DMS114 treated with DMSO at 0.1 percent for 48 hours (cell line): ENCODE measurements at regions not wholly inside any gene's neighbourhood (a gene's known extent, or its start where the extent isn't known, plus 50 kb on each side); places are given as distances from the start of the nearest gene placed in this dataset.

ENCODE experiments used
- DNase-seq: peaks from one replicate; lab custom pipeline; 2025; ENCODE audit not compliant: unreplicated experiment; lab: John Stamatoyannopoulos, UW

DNA sequence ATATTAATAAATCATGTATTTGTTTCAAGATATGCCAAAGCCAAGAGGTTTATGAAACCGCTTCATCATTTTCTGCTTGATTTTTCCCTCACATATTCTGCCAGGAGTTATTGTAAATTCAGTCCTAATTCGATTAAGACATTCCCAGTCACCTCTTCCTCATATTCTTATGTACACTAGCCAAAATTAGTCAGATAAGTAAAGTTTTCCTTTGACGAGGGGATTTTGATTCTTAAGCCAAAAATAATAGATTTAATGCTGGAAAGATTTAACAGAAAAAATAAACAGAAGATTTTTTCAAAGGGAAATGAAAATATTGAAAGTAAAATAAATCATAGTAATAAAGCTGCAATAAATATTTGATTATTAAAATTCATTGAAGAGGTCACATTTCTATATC lies 51.0 kb upstream of the VEGFC start:
- DNase-seq = no peak

DNA sequence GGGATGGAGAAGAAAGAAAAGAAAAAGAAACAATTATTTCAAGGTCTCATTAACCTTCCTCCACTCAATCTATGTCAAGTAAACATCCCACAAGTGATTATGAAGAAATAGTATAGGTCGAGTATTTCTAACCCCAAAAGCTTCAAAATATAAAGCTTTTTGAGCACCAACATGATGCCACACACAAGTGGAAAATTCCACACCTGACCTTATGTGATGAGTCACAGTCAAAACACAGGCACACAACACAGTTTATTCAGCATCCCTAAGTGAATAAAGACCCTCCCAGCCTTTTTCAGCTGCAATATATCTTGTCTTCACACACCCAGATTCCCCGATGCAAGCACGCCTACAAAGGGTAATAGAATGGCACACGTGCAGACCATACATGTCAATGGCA lies 51.7 kb upstream of the VEGFC start:
- DNase-seq = no peak

DNA sequence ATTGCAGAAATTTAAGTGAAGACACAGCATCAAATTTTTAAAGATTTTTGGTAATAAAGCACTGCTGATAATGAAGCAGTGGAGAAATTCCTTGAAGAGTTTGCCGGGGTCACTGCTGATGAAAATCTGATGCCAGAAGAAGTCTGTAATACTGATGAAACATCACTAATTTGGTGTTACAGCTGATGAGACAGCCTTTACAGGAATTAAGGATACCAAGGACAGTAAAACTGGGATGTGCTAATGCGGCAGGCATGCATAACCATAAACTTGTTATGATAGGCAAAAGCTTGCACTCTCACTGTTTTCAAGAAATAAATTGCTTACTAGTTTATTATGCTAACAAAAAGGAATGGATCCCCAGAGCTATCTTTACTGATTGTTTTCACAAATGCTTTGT lies 52.9 kb upstream of the VEGFC start:
- no peak for DNase-seq

DNA sequence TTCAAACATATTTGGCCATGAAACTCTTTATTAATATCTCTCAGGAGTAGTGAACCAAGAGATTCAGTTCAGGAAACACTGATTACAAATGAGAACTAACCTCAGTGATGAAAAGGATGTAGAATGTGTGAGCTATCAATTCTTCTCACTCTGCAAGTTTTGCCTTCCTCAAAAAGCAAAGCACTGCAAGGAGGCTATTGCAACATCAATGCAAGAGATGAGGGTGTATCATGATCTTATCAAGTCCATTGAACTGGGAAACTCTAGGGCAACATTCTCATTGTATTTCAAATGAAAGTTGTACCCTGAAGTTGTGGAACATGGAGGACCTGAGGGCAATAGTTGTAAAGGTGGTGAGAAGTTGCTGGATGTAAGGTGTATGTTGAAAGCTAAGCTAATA lies 56.4 kb upstream of the VEGFC start:
- DNase-seq = no peak

DNA sequence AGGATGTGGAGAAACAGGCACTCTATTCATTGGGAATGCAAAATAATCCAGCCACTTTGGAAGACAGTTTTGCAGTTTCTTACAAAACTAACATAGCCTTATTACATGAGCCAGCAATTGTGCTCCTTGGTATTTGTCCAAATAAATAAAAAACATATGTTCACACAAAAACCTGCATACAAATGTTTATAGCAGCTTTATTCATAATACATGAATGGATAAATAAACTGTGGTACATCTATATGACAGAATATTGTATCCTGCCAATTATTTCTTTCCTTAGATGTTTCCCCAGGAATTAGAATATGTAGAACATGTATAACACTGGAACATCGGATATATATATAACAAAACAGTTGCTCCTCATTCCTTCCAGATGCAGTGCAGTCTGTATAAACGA lies 57.7 kb upstream of the VEGFC start:
- DNase-seq = no peak

DNA sequence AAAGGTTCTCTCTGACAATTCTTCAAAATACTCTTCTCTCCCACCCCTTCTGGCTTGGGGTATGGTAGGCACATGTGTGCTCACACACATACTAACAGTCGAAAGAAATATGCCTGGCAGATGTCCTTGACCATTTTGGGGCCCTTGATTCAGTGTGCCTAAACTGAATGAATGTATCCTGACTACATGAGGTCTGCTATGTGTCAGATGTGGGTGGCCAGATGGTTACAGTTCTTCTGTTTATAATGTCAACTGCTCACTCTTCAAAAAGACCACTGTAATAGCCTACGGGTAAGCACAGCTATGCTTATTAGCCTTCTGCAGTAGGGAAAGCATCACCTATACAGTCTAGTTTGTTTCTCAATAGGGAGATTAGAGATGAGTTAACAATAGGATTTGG lies 63.7 kb upstream of the VEGFC start:
- no peak for DNase-seq

DNA sequence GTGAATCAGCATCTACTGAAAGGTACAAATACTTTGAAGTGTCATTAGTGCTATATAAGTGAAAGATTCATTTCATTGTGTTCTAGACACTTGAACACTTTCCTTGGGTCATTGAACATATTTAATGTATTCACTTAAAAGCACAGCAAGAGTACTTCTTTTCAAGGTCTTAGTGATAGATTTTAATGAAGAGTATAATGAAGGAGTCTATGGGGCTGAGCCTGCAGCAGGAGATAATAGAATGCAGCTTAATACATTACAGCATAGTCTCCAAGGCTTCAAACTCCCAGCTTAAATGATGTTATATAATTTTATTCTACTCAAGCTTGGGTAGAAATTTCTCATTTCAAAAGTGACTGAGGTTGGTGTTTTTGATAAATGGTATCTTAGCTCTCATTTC lies 66.1 kb upstream of the VEGFC start:
- DNase-seq = no peak

DNA sequence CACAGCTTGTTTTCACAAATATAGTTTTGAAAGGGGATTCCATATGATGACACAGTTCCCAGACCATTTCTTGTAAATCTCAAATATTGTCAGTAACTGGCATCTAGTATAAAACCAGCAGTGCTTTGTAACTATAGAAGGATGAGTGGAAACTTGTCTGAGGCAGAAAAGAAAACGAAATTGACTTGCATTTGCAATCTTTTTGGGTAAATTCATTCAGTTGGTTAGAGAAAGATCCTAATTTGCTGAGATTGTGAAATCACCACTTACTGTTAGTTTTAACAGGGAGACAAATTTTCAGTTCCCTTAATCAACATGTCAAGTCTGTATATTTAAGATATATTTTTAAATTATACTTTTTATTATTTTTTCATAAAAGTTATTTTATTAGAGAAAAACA lies 71.5 kb upstream of the VEGFC start:
- no peak for DNase-seq

DNA sequence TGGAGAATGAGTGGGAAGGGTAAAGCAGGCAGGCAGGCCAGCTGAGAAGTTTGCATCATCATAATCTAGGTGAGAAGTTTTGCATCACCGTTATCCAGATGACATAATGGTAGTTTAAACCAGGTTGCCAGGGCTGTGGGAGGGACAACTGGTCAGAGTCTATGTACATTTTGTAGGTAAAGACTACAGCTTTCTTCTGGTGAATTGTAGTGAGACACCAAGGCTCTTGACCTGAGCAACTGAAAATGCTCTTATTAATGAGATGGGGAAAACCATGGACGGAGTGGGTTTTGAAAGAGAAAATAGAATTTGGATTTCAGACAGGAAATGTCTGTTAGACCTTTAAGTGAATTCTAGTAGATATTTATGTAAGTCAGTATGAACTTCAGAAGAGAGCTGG lies 76.0 kb upstream of the VEGFC start:
- DNase-seq = no peak

DNA sequence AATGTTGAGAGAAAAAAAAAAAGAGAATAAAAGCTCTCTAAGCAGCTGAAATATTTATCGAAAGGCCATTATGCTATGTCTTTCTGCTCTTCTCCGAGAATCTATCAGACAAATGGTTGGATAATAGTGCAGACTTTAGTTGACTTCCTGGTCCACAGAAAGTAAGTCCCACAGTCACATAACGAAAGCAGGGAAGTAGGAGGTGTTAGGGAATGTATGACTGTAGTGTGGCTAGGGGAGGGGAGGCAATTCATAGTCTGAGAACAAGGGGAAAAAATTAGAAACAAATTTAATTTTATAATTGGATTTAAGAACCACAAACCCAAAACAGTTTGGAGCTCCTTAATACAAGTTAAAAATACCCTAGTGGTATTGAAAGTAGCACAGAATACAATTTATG lies 79.7 kb upstream of the VEGFC start:
- DNase-seq = no peak

DNA sequence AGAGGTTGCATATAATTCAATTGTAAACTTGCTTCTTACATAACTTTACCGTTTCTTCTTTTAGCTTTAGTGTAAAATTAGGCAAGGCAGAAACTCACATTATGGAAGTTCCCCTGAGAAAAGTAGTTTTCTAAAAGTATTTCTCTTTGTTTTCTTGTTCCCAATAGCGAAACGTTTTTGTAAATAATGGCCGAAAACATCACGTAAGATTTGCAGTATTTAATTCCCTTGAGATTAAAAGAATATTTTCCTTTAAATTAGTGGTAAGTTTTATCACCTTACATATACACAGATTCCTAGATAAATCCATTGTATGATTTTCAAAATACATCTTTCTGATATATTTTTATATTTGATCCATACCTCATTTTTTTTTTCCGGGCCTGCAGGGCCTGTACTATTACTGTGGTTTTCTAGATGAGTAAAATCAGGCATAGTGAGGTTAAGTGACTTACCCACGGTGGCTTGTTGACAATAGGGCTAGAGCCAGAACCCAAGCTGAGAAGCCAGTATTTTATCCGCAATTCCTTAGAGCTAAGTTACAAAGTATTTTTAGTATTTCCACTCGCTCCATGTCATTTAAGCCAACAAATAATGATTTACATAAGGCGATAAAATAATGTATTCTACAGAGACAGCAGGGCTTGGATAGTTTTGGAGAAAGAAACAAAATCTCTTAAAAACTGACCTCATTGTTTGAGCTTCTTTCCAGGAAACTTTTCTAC lies 82.2 kb upstream of the VEGFC start:
- DNase-seq = no peak

DNA sequence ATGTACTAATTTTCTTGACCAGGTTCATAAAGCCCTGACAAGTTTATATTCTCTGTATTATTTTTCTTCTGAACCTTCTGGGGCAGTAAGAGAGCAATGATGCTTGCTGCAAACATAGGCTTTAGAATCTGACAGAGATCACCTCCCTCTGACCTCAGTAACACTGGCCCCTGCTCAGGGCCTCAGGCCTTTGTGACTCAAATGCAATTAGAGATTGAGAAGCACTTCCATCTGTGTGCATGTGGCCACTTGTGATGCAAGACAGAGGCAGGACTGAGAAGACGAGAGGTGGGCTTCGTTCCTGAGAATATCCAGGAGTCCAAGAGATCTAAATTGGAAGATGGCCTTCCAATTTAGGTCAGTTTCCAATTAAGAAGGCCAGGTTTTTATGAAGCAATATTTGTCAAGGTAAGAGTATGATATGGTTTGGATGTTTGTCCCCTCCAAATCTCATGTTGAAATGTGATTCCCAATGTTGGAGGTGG lies 82.8 kb upstream of the VEGFC start:
- no peak for DNase-seq

DNA sequence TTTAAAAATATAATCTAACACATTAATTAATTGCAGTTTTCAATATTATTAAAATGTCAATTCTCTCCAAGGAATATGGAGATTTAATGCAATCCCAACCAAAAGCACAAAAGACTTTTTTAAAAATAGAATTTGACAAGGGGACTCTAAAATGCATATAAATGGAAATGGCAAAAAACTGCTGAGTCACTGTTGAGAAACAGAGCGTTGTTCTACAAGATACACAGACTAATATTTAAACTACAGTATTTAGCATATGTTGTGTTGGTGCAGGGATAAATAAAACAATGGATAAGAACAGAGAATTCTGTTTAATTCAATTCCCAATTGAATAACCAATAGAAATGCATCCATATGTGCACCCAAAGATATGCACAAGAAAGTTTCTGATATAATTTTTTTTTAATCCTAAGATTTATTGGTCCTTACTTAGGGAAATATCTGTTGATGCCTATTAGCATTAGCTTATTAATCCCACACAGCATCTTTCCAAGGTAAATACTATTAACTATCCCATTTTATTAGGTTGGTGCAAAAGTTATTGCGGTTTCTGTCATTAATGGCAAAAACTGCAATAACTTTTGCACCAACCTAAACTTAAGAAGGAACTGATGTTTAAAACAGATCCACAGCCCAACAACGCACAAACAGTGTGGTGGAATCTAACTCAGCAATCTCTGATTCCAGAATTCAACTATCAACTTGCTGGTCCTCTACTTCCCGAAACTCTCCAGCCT lies 86.8 kb upstream of the VEGFC start:
- DNase-seq = no peak

DNA sequence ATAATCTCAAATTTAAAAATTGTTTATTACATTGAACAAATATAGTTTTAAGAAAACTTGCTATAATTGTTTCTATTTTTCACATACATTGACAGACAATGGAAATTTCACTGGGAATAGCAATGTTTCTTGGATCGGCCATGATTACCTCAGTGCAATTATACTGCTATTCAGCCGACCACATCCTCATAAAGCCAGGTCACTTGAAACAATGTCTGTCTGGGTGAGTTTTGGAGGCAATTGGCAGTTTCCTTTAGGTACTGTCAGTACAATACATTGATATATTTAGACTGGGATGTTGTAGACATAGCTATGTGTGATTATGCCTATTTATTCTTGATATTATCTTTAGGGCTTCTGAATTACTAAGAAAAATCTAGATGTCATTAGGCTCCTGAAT lies 89.5 kb upstream of the VEGFC start:
- DNase-seq = no peak

DNA sequence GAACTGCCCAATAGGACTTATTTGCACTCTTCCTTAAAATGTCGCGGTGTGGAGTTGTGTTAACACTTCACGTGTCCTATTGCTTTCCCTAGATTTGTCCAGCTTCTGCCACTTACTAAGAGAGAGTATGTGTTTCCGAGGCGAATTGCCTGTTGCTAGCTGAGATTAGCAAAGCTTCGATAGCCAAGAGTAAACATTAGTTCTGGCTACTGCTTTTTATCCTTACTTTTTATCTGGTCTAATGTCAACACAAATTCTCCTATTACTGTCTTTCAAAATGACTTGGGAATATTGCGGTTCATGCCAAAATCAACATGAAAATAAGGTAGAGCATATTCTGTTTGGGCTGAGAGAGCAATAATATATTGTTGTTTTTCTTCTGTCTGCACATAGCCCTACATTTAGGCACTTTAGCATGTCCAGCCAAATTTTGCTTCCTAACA lies 90.4 kb upstream of the VEGFC start:
- DNase-seq = no peak

DNA sequence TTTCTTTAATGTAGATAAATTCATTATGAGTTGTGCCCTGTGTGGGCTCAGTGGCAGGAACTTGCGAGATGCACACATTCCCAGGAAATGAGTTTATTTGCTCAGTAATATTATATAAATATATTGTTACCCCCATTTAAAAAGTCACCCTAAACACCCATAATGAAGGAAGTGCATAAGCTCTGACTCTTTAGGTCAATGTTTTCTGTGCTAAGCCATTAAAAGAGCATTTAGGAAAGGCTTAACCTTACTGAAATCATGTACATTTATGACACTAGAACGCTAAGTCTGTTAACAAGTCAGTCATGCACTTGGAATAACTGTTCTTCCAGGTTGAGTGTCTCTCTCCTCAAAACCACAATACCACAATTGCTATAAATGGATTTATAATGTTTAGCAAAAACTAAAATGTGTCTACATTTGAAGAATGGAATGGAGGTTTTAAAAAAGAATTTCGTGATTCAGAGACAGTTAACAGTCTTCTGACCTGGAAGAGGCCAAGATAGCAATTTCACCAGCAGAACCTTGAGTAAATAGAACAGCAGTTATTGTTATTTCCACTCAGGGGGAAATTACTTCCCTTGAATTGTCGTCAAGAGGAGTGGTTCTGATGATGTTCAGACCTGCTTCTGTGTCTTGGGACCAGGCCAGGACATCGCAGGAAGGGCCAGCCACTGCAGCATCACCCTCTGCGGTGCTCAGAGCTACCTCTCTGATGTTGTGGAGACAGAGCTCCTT lies 91.1 kb upstream of the VEGFC start:
- DNase-seq = no peak

DNA sequence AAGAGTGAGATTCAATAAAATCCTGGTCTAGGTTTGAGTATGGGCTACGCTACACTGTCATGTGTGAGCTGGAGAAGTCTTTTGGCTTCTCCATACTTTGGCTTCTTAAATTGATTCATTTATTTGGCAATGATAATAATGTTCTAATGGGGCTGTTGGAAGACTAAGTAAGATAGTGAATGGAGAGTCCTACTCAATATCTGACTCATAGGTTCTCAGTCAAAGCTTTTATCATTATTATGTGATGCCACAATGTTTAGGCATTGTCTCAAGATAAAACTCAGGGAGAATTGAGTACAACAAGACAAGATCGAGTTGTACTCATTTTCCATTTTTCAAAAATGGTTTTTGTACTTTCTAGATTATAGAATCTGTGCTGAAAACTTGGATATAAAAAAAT lies 92.5 kb upstream of the VEGFC start:
- no peak for DNase-seq

DNA sequence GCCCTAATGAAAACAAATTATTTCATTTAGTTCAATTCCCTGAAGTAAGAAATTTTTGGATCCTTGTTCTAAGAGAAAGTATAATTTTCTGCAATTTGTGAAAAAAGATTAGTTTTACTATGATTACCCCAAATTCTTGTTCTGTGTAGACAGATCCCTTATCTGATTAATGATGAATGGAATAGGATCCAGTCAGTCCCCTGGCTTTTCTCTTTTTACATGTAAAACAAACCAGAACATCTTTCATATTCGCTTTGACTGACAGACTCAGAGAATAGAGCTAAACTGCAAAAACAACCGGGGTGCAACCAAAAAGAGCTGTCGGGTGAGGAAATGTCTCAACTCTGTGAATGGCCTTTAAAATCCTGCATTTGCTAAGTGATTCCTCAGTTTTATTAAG lies 93.4 kb upstream of the VEGFC start:
- DNase-seq = no peak

DNA sequence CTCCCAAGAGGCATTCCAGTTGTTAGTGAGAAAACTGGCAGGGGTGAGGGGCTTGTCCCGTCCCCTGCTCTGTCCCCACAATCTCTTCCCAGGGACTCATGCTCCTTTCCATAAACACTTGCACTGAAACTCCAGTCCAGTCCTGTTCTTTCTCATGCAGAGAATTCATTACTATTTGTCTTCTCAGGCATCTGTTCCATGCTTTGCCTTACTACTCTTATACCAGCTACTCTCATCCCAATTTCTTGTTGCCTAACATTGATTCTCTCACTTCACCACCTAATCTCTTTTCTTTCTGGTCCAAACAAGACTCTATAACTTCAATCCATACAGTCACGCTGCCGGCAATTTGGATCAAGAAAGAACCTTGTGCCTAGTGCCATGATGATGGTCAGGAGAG lies 97.1 kb upstream of the VEGFC start:
- DNase-seq = no peak

DNA sequence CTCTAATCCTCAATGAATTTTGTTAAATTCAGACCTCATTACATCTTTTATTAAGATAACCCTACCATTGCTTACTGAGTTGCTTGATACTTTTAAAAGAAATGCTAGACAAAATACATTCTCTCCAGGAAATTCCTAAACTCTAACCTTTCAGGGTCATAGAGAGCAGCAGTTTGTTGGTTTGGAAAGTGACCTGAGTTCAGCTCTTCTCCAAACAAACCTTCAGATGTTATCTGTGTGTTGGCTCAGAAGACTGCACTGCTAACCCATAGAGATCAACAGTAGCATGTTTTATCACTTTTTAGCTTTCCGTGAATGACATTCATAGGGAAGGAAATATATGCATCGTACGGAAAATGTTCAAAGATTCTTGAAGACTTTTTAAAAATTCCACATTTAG lies 101.8 kb upstream of the VEGFC start:
- DNase-seq = no peak

DNA sequence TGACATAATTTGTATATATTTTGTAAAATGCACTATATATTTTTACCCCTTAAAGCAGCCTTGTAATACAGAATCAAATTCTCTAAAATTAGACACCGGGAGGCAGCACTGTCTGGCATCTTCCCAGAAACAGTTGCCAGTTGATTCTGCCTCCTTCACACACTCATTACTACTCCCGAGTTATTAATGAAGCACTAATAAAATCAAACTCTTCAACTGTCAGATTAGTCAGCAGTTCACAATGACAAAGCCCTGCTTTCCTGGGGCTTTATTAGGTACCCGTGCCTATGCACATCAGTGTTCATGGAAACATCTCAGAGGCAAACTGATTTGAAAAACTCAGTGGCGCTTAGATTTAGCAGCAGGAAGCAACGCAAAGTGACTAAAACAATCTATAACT lies 103.5 kb upstream of the VEGFC start:
- no peak for DNase-seq

DNA sequence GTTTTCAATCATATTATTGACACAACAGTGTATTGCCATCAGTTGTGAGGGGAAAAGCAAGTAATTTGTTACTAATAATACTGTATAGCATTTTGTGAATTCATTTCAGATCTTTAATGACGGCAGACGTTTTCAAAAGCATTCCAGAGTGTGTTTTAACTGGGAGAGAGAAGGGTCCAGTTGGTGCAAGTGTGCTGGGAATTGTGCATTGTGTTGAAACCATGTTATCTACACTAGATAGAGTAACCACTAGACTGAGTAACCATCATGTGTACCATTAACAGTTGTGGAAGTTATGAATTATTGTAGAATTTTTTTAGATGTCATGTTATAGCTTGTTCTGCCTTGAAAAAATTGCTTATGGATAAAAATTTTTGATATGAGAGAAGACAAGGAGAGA lies 104.5 kb upstream of the VEGFC start:
- no peak for DNase-seq
